ENCODE measurements at regions not wholly inside any gene's neighbourhood (a gene's known extent, or its start where the extent isn't known, plus 50 kb on each side); places are given as distances from the start of the nearest gene placed in this dataset.

DNA sequence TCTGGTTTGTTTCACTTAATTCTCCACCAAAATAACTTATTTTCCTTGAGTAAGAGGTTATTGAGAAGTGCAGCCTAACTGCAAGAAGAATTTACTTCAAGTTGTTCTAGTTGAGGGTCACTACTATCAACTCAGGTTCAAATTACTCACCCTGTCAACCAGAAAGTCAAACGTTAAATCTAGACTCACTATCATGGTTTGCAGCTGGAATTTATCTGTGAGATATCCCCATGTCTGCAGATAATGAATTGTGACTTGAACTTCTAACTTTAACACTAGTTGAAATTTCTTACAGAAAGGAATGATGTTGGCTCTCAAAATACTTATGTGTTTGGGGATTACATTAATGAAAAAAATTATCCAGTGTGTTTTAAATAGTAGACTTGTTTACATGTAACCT lies 1145.7 kb upstream of the NXPH2 start (continued):
- TF ChIP-seq, protein P1, sequence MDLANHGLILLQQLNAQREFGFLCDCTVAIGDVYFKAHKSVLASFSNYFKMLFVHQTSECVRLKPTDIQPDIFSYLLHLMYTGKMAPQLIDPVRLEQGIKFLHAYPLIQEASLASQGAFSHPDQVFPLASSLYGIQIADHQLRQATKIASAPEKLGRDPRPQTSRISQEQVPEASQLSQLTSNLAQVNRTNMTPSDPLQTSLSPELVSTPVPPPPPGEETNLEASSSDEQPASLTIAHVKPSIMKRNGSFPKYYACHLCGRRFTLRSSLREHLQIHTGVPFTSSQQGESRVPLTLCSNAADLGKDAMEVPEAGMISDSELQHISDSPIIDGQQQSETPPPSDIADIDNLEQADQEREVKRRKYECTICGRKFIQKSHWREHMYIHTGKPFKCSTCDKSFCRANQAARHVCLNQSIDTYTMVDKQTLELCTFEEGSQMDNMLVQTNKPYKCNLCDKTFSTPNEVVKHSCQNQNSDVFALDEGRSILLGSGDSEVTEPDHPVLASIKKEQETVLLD (IDR thresholded peaks at IDR 0.05), result no peak
- TF ChIP-seq BRF1 (IDR thresholded peaks at IDR 0.05; ENCODE audit: borderline replicate concordance, extremely low read depth, insufficient read length), result no peak
- TF ChIP-seq ZNF263 (CRISPR knock-in tag; IDR thresholded peaks at IDR 0.05; ENCODE audit: borderline replicate concordance), result no peak
- no peak for TF ChIP-seq ZNF551 (CRISPR knock-in tag; IDR thresholded peaks at IDR 0.05)

DNA sequence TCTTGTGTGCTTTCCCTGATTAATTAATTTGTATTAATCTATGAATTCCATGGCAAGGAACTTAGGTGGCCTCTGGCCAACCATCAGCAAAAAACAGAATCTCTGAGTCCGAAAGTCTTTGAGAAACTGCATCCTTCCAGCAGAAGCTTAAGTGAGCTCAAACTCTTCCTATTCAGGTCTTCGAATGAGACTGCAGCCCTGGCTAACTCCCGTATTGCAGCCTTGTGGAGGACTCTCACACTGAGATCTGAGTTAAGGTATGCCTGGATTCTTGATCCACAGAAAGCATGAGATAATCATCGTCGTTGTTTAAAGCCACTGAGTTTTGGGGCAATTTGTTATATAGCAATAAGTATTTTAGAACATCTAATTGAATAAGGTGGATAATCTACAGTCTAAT lies 1143.9 kb upstream of the NXPH2 start:
- Histone ChIP-seq H3K4me1 (replicated peaks in 1 of 2; ENCODE audit: control insufficient read depth in 2 of 2, insufficient read depth in 2 of 2, low read length in 2 of 2) (no peaks in the 10 kb centered on the region), H3K4me3 (no peak overlapping the region), H3K9ac (ENCODE audit: insufficient read depth in 1 of 2, low read depth in 2 of 2, low read length in 2 of 2) (no peak overlapping the region), H3K27ac (ENCODE audit: extremely low read depth, low read depth, low read length) (no peak overlapping the region), H4K20me1 (replicated peaks; ENCODE audit: control insufficient read depth, insufficient read depth, low read length) (no peaks in the 10 kb centered on the region), H3K27me3 (ENCODE audit: control insufficient read depth in 2 of 2, insufficient read depth in 2 of 2, low read length in 2 of 2) (no peaks in the 10 kb centered on the region), H3K79me2 (ENCODE audit: control insufficient read depth, insufficient read depth, low read length) (no peaks in the 10 kb centered on the region), H3K36me3 (ENCODE audit: control insufficient read depth, insufficient read depth, low read length) (no peaks in the 10 kb centered on the region), H3K4me2 (ENCODE audit: insufficient read depth, low read length) (no peak overlapping the region), H2AFZ (ENCODE audit: low read depth, low read length) (no peak overlapping the region), H3K9me3 (replicated peaks; ENCODE audit: control insufficient read depth, insufficient read depth, low read depth, low read length) (no peaks in the 10 kb centered on the region), H3K9me1 (ENCODE audit: control insufficient read depth, insufficient read depth, low read length) (no peaks in the 10 kb centered on the region)
- in situ Hi-C loops (cut with MboI) (no loop called here), intact Hi-C loops (cut with micrococcal nuclease) (no loop called here)
- TF ChIP-seq ZNF445 (CRISPR knock-in tag; IDR thresholded peaks at IDR 0.05; ENCODE audit: low read depth) (no peak), KLF10 (CRISPR knock-in tag; IDR thresholded peaks at IDR 0.05) (no peak), ZSCAN29 (IDR thresholded peaks at IDR 0.05) (no peak), MCM5 (IDR thresholded peaks at IDR 0.05; ENCODE audit: low read depth) (no peak), CCNT2 (IDR thresholded peaks at IDR 0.05; ENCODE audit: borderline replicate concordance, extremely low read depth, insufficient read length, low read depth, low read length) (no peak), RBBP5 (IDR thresholded peaks at IDR 0.05; ENCODE audit: borderline replicate concordance, insufficient read depth, low read length, poor library complexity, severe bottlenecking) (no peak), ETS2 (tag; IDR thresholded peaks at IDR 0.05; ENCODE audit: borderline replicate concordance, poor library complexity, severe bottlenecking) (no peak), KLF1 (tag; IDR thresholded peaks at IDR 0.05) (no peak), ZNF780A (CRISPR knock-in tag; IDR thresholded peaks at IDR 0.05) (no peak), ZNF644 (tag; IDR thresholded peaks at IDR 0.05; ENCODE audit: low read depth) (no peak), HSF4 (CRISPR knock-in tag; IDR thresholded peaks at IDR 0.05; ENCODE audit: borderline replicate concordance) (no peak), POLR3G (IDR thresholded peaks at IDR 0.05; ENCODE audit: extremely low read depth, insufficient read length, insufficient replicate concordance) (no peak), ZFP30 (CRISPR knock-in tag; IDR thresholded peaks at IDR 0.05; ENCODE audit: borderline replicate concordance) (no peak), SIRT6 (IDR thresholded peaks at IDR 0.05; ENCODE audit: low read depth, low read length) (no peak), ZBTB1 (CRISPR knock-in tag; IDR thresholded peaks at IDR 0.05; ENCODE audit: borderline replicate concordance, low read depth) (no peak), RBM15 (IDR thresholded peaks at IDR 0.05; ENCODE audit: insufficient read depth, low read length) (no peak)
- TF ChIP-seq, protein P2, sequence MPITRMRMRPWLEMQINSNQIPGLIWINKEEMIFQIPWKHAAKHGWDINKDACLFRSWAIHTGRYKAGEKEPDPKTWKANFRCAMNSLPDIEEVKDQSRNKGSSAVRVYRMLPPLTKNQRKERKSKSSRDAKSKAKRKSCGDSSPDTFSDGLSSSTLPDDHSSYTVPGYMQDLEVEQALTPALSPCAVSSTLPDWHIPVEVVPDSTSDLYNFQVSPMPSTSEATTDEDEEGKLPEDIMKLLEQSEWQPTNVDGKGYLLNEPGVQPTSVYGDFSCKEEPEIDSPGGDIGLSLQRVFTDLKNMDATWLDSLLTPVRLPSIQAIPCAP (CRISPR knock-in tag; IDR thresholded peaks at IDR 0.05; ENCODE audit: borderline replicate concordance), result no peak
- no peak for ATAC-seq
- FAIRE-seq, result no peak
- POLR2A ChIA-PET, result no interaction called here
- WGBS (ENCODE audit: insufficient coverage, low coverage, missing lambda C conversion rate), result 2% methylated on average over 5 of the region's 5 CpGs
- no peak for DNase-seq (ENCODE audit: extremely low read depth in 1 of 4, low spot score in 3 of 4)
- BruUV-seq (replicated peaks), result no TSS peak
- CTCF ChIA-PET (ENCODE audit: low intra/inter-chr PET ratio), result no interaction called here
